ENCODE measurements at regions not wholly inside any gene's neighbourhood (a gene's known extent, or its start where the extent isn't known, plus 50 kb on each side); places are given as distances from the start of the nearest gene placed in this dataset.

DNA sequence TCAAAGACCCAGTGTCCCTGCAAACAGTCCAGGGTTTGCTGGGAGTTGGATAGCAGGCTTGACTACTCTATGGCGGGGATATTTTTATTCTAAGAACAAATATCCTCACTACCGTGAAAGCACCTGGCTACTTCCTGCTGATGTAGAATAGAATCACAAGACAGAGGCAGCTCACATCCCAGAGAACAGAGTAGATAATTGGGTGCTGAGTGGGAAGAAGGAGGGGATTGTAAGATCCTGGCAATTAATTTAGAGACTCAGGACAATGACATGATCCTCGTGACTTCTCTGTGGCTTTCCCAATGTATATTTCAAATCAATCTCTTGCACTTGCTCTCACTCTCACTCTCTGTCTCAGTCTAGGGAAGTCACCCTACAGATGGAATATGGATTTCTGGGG is 341.9 kb upstream of the DCC start:
- TF ChIP-seq CTCF (IDR thresholded peaks at IDR 0.05; ENCODE audit: low read depth, low read length, poor library complexity, severe bottlenecking) (no peak), EZH2phosphoT487 (IDR thresholded peaks at IDR 0.05; ENCODE audit: borderline replicate concordance, low read length) (no peak)

All from DOHH2 (cell line).